ENCODE measurements at regions not wholly inside any gene's neighbourhood (a gene's known extent, or its start where the extent isn't known, plus 50 kb on each side); places are given as distances from the start of the nearest gene placed in this dataset.

DNA sequence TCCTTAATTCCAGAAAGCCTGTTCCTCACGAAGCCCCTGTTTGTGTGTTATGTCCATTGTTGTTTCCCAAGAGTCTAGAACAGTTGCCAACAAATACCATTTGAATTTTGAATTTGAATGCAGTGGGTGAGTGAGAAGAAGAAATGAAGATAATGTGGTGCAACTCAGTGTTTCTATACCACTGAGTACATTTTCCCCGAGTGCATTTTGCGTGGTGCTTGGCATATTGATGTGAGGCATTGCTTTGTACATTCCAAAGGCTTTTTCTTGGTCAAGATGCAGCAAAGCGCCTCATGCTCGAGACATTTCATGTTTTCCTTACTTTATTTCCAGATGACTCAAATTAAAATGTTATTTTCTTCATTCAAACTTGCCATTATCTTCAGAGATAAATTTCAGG is 253.1 kb upstream of the RPS6KA3 start:
- DNase-seq (ENCODE audit: low spot score): no peak
- in situ Hi-C loops (cut with MboI; ENCODE audit: low pct_unique_long_range_greater_than_20kb, low sequenced_read_pairs, unreplicated experiment): loop anchor here (25.0 kb wide), 1 partner anchor 967 kb away; no protein-coding TSS in a partner anchor
- TF ChIP-seq, protein P1, sequence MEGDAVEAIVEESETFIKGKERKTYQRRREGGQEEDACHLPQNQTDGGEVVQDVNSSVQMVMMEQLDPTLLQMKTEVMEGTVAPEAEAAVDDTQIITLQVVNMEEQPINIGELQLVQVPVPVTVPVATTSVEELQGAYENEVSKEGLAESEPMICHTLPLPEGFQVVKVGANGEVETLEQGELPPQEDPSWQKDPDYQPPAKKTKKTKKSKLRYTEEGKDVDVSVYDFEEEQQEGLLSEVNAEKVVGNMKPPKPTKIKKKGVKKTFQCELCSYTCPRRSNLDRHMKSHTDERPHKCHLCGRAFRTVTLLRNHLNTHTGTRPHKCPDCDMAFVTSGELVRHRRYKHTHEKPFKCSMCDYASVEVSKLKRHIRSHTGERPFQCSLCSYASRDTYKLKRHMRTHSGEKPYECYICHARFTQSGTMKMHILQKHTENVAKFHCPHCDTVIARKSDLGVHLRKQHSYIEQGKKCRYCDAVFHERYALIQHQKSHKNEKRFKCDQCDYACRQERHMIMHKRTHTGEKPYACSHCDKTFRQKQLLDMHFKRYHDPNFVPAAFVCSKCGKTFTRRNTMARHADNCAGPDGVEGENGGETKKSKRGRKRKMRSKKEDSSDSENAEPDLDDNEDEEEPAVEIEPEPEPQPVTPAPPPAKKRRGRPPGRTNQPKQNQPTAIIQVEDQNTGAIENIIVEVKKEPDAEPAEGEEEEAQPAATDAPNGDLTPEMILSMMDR (IDR thresholded peaks at IDR 0.05; ENCODE audit: extremely low read depth, insufficient read depth, missing control alignments): no peak

DNA sequence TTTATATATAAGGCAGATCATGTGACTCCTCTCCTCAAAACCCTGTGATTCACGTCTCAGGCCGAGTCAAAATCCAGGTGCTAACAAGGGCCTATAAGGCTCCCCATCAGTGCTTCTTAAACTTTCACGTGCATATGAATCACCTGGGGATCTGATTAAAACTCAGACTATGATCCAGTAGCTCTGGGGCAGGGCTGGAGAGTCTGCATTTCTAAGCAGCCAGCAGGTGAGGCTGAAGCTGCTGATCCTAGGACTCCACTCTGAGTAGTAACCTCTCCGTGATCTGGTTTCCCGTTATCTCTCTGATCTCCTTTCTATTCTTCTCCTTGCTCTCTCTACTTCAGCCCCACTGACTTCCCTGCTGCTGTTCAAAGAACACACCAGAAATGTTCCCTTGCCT is 252.4 kb upstream of the RPS6KA3 start:
- TF ChIP-seq, protein P1 (IDR thresholded peaks at IDR 0.05; ENCODE audit: extremely low read depth, insufficient read depth, missing control alignments): no peak
- in situ Hi-C loops (cut with MboI; ENCODE audit: low pct_unique_long_range_greater_than_20kb, low sequenced_read_pairs, unreplicated experiment): loop anchor here (25.0 kb wide), 1 partner anchor 968 kb away; no protein-coding TSS in a partner anchor
- no peak for DNase-seq (ENCODE audit: low spot score)

DNA sequence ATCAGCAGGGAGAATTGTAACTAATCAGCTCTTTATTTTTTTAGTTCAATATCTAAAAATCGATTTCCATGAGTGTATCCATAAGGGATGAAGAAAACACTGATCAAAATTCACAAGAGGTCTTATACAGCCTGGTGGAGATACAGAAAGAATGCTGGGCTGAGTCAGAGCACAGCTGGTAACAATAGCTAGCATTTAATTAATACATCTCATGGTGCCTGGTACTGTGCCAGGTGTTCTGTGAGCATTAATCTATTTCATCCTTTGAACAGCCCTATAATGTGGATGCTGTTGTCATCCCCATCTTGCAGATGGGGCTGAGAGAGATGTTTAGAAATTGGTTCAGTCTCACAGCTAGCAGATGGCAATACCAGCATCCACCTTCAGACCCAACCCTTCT is 250.9 kb upstream of the RPS6KA3 start:
- no peak for DNase-seq (ENCODE audit: low spot score)
- TF ChIP-seq, protein P1 (IDR thresholded peaks at IDR 0.05; ENCODE audit: extremely low read depth, insufficient read depth, missing control alignments): no peak
- in situ Hi-C loops (cut with MboI; ENCODE audit: low pct_unique_long_range_greater_than_20kb, low sequenced_read_pairs, unreplicated experiment): loop anchor here (25.0 kb wide), 1 partner anchor 970 kb away; no protein-coding TSS in a partner anchor

- in situ Hi-C loops (cut with MboI; ENCODE audit: low pct_unique_long_range_greater_than_20kb, low sequenced_read_pairs, unreplicated experiment): loop anchor here (25.0 kb wide), 1 partner anchor 971 kb away; no protein-coding TSS in a partner anchor
- peak; percentile 17 for DNase-seq (ENCODE audit: low spot score)
- TF ChIP-seq, protein P1 (IDR thresholded peaks at IDR 0.05; ENCODE audit: extremely low read depth, insufficient read depth, missing control alignments): no peak
Measured at GRCh38 chrX:20515841-20516461, 249.2 kb upstream of the RPS6KA3 start.

DNA sequence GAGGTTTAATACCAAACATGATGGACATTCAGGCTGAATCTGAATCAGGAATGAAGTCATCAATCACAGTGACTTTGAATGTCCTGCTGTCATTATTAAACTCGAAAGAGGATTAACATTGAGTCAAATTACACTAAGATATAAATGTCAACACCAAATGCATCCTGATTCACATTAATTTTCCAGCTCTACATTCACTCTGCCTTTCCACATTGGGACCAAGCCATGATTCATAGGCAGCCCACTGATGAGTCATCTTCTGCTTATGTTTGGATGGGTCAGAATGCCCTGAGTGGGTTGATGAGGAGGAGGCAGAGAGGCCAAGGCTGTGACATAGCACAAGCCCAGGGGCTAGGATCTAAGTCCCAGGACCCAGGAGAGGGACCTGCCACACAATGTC is 247.6 kb upstream of the RPS6KA3 start:
- in situ Hi-C loops (cut with MboI; ENCODE audit: low pct_unique_long_range_greater_than_20kb, low sequenced_read_pairs, unreplicated experiment): loop anchor here (25.0 kb wide), 1 partner anchor 973 kb away; no protein-coding TSS in a partner anchor
- no peak for DNase-seq (ENCODE audit: low spot score)
- TF ChIP-seq, protein P1 (IDR thresholded peaks at IDR 0.05; ENCODE audit: extremely low read depth, insufficient read depth, missing control alignments): no peak

DNA sequence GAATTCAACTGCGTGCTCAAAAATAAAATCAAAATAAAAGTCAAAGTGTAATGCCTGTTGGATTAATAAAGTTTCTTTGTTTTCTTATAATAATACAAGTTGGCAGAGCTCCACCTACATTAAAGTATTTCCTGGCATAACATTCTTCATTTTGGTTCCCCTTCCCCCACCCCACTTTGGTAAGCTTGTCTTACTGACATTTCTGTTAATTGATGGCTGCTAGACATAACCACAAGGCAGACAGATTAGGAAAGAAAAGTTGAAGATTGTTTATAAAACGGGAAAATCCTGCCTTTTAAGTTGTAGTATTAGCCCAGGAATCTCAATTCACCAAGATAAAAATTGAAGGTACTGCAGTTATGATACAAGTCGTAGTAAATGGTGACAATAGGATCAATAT is 246.5 kb upstream of the RPS6KA3 start:
- no peak for DNase-seq (ENCODE audit: low spot score)
- TF ChIP-seq, protein P1 (IDR thresholded peaks at IDR 0.05; ENCODE audit: extremely low read depth, insufficient read depth, missing control alignments): no peak
- in situ Hi-C loops (cut with MboI; ENCODE audit: low pct_unique_long_range_greater_than_20kb, low sequenced_read_pairs, unreplicated experiment): loop anchor here (25.0 kb wide), 1 partner anchor 974 kb away; no protein-coding TSS in a partner anchor
